GM10248 (cell line): ENCODE measurements at regions not wholly inside any gene's neighbourhood (a gene's known extent, or its start where the extent isn't known, plus 50 kb on each side); places are given as distances from the start of the nearest gene placed in this dataset.

ENCODE experiments used
- CTCF ChIA-PET: fragments of 300-600 bp; sonication (Branson Sonifier 250); formaldehyde crosslinking; extraction: SDS; loops from one replicate; lab custom pipeline; 2021; ENCODE audit warnings: antibody characterized with exemption; lab: Yijun Ruan, JAX
- POLR2A ChIA-PET: fragments of 350-650 bp; sonication (Branson Sonifier 250); formaldehyde crosslinking; extraction: SDS; loops from one replicate; lab custom pipeline; 2020; ENCODE audit warnings: antibody characterized with exemption; lab: Yijun Ruan, JAX
- DNase-seq: peaks from one replicate; pipeline ENCODE4 v3.0.0; 2012; ENCODE audit errors: extremely low spot score
- TF ChIP-seq, protein P1 (sequence below): IDR thresholded peaks from 2 replicates; pipeline ENCODE4 v1.5.1; 2012; ENCODE audit warnings: mild to moderate bottlenecking, low read depth; ENCODE audit errors: extremely low read depth, missing control alignments, control extremely low read depth

GRCh38 chr21:15204140-15204969 lies 139.6 kb upstream of the NRIP1 start:
- DNase-seq: no peak
- POLR2A ChIA-PET: no interaction called here
- TF ChIP-seq, protein P1, sequence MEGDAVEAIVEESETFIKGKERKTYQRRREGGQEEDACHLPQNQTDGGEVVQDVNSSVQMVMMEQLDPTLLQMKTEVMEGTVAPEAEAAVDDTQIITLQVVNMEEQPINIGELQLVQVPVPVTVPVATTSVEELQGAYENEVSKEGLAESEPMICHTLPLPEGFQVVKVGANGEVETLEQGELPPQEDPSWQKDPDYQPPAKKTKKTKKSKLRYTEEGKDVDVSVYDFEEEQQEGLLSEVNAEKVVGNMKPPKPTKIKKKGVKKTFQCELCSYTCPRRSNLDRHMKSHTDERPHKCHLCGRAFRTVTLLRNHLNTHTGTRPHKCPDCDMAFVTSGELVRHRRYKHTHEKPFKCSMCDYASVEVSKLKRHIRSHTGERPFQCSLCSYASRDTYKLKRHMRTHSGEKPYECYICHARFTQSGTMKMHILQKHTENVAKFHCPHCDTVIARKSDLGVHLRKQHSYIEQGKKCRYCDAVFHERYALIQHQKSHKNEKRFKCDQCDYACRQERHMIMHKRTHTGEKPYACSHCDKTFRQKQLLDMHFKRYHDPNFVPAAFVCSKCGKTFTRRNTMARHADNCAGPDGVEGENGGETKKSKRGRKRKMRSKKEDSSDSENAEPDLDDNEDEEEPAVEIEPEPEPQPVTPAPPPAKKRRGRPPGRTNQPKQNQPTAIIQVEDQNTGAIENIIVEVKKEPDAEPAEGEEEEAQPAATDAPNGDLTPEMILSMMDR: no peak
- CTCF ChIA-PET: interaction anchor here (1.0 kb wide), 1 partner anchor 9 kb away, joined by 3 read pairs; no protein-coding TSS in a partner anchor

DNA sequence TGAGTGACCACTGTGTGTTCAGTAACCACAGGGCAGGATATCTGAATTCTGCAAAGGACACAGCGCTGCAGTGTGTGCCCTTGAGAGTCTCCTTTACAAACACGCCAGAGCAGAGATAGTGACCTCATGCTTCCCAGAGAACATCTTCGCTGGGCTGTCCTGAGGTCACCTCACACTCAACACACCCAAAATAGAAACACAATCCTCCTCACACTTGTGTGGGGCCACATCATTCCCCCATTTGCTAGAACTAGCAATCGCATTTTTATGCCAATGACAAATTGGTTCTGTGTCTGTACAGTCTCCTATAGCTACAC lies 140.1 kb upstream of the NRIP1 start:
- TF ChIP-seq, protein P1: no peak
- ChIA-PET POLR2A (no interaction called here), CTCF (interaction anchor here (1.0 kb wide), 1 partner anchor 10 kb away, joined by 3 read pairs; no protein-coding TSS in a partner anchor)
- no peak for DNase-seq

DNA sequence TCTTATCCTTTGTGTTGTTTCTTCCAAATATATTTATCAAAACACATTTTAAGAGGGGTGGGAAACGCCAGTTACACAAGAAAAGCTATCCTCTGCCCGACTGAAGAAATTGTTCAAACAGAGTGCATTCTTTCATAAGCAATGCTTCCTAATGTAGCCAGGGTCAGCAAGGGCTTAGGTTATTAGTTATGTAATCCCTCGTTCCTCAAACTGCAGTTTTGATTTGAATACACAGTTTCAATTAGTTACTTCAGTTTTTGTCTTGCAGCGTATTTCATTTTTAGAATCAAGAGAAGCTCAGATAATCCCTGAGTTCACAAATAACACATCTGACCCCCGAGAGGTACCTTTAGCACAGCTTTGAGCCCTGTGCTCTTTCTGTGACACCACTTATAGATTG lies 141.7 kb upstream of the NRIP1 start:
- CTCF ChIA-PET: no interaction called here
- POLR2A ChIA-PET: no interaction called here
- TF ChIP-seq, protein P1: no peak
- DNase-seq: peak; percentile 55

DNA sequence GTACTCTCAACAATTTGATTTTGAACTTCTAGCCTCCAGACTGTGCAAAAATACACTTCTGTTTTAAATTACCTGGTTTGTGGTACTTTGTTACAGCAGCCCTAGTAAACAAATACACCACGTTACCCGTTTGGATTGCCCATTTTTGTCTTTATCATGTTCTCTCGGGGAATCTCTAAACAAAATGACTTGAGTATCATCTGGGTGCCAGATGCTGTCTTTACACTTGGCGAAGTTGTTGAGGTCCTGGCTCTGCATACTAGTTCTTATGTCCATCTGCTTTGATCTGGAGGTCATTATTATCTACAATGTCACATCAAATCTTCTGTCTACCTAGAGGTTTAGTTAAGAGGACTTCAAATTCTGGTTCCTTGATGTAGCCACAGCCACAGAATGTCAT lies 142.4 kb upstream of the NRIP1 start:
- ChIA-PET CTCF (no interaction called here), POLR2A (no interaction called here)
- DNase-seq: no peak
- TF ChIP-seq, protein P1: no peak

DNA sequence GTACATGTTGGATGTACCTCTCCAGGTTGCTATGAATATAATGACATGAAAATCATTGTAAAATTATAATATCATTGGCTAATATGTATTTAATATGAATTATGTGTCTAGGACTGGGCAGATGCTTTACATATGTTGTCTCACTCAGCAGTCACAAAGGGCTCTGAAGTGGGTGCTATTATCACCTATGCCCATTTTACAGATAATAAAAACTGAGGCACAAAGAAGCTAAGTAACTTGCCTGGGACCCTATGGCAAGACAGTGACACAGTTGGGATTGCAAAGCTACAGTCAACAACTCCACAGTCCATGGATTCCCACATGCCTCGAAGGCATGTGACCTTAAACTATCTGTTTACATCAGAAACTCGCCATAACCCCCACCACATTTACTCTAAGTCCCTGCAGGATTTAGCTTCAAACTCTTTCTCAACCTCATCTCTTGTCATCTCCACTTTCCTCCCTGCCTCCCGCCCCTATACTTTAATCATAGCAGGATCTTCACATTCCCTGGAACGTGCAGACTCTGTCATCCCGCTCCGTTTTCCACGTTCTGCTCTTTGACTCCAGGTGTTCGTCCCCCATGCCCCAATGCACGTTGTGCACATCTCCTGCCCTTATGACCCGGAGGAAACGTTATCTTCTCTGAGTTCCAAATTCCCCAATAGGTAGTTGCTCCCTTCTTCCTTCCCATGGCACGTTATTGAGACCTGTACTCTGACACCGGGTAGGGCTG lies 143.0 kb upstream of the NRIP1 start:
- TF ChIP-seq, protein P1: no peak
- no peak for DNase-seq
- POLR2A ChIA-PET: no interaction called here
- CTCF ChIA-PET: no interaction called here

GRCh38 chr21:15208786-15209185 lies 144.0 kb upstream of the NRIP1 start:
- ChIA-PET CTCF (interaction anchor here (1.6 kb wide), 1 partner anchor 11 kb away, joined by 4 read pairs; no protein-coding TSS in a partner anchor), POLR2A (no interaction called here)
- no peak for DNase-seq
- TF ChIP-seq, protein P1: no peak
